ENCODE measurements at regions not wholly inside any gene's neighbourhood (a gene's known extent, or its start where the extent isn't known, plus 50 kb on each side); places are given as distances from the start of the nearest gene placed in this dataset.
A peak's percentile ranks its signal among the peaks of the same experiment; 100 is the strongest.

- no peak for FAIRE-seq
- no peak for DNase-seq (ENCODE audit: insufficient read length, low spot score)
Measured at GRCh38 chr3:72060447-72061034, 275.6 kb upstream of the PROK2 start.

GRCh38 chr3:72058493-72059081 lies 273.6 kb upstream of the PROK2 start:
- no peak for DNase-seq (ENCODE audit: insufficient read length, low spot score)
- no peak for FAIRE-seq

DNA sequence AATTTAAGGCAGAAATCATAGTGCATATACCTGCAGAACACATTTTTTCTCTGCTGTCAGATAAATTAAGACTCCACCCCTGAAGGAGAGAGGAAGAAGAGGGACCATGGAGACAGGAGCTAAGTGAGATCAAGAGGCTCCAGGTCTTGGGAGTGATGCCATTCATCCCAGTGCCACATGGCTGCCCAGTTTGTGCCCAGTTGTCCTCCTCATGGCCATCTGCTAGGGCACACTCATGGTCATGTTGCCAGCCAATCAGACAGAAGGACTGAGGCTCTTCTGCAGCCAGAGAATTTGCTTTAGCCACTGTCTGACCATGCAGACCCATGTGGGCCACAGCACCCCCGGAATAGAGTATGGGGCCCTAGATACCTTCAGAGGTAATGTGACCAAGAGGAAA lies 270.5 kb upstream of the PROK2 start:
- FAIRE-seq (no peak), DNase-seq (ENCODE audit: insufficient read length, low spot score) (no peak)

- DNase-seq (ENCODE audit: insufficient read length, low spot score) (no peak), FAIRE-seq (no peak)
Measured at GRCh38 chr3:72054976-72055375, 270.0 kb upstream of the PROK2 start.

GRCh38 chr3:72052841-72053409 lies 268.0 kb upstream of the PROK2 start:
- DNase-seq (ENCODE audit: insufficient read length, low spot score) (no peak), FAIRE-seq (no peak)

DNA sequence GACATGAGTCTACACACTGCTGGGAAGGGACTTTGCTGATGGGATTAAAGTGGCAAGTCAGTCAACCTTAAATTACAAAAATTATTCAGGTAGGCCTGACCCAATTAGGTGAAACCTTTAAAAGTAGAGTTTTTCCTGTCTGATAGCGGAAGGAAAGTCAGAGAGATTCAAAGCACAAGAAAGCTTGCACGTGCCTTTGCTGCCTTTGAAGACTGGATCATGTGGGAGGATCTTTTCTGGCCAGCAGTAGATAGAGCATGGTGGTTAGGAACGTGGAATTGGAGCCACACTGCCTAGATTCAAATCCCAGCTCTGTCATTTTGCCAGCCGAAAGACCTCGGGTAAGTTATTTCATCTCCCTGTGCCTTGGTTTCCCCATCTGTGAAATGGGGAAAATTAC lies 265.8 kb upstream of the PROK2 start:
- FAIRE-seq, result no peak
- no peak for DNase-seq (ENCODE audit: insufficient read length, low spot score)

- FAIRE-seq (no peak), DNase-seq (ENCODE audit: insufficient read length, low spot score) (no peak)
Measured at GRCh38 chr3:72050048-72050632, 265.2 kb upstream of the PROK2 start.

- FAIRE-seq (no peak), DNase-seq (ENCODE audit: insufficient read length, low spot score) (no peak)
Measured at GRCh38 chr3:72049300-72049699, 264.4 kb upstream of the PROK2 start.

- DNase-seq (ENCODE audit: insufficient read length, low spot score), result no peak
- FAIRE-seq, result no peak
Measured at GRCh38 chr3:72048873-72049272, 263.9 kb upstream of the PROK2 start.

DNA sequence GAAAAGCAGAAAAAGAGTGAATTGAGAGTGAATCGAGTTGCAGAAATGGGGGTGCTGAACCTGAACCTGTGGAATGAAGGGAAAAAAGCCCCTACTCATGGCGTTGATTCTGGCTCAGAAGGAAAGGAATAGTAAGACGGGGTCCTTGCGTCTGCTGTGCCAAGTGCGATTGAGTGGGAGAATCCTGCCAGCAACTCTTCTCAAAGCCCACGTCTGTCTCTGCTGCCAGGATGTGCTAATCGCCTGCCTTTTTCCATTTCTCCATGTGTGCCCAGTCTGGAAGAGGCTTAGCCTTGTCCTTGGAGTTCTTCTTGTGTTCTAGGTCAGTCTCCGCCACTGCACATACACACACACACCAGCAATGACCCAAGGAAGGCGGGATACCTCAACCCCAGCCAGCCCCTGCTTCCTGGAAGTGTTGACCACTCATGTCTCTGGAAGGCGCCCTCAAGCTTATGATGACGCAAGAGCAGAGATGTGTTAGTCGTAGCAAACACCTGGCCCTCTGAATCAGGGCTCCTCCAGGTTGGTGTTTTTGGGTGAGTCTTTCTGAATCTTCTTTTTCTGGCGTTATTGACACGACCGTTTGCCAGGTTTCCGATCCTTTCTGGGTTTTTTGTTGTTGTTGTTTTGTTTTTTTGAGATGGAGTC lies 262.4 kb upstream of the PROK2 start:
- FAIRE-seq (no peak), DNase-seq (ENCODE audit: insufficient read length, low spot score) (no peak)

- no peak for FAIRE-seq
Measured at GRCh38 chr3:72044231-72044855, 259.4 kb upstream of the PROK2 start.

GRCh38 chr3:72043204-72044133 lies 258.5 kb upstream of the PROK2 start:
- FAIRE-seq (no peak), DNase-seq (ENCODE audit: insufficient read length, low spot score) (no peak)

More at GRCh38 chr3:72044231-72044855, 259.4 kb upstream of the PROK2 start:
- no peak for DNase-seq (ENCODE audit: insufficient read length, low spot score)

- FAIRE-seq (no peak), DNase-seq (ENCODE audit: insufficient read length, low spot score) (no peak)
Measured at GRCh38 chr3:72042397-72043203, 257.7 kb upstream of the PROK2 start.

- no peak for DNase-seq (ENCODE audit: insufficient read length, low spot score)
- no peak for FAIRE-seq
Measured at GRCh38 chr3:72041511-72041910, 256.6 kb upstream of the PROK2 start.

GRCh38 chr3:72041076-72041475 lies 256.1 kb upstream of the PROK2 start:
- no peak for DNase-seq (ENCODE audit: insufficient read length, low spot score)
- FAIRE-seq, result no peak

DNA sequence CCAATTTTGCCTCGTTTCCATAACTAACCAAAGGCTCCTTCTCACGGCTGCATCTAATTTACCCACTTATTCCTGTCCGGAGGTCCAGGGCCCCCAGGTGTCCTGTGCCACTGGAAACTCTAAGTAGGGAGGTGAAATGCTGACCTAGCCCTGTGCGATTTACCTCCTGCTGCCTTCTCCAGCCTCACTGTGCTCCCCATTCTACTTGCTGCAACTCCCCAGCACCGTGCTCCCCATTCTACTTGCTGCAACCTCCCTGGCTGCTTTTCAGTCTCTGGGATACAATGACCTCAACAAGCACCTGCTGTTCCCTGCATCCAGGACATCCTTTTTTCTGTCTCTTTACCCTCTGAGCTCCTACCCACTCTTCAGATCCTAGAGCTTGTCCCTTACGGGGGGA lies 254.7 kb upstream of the PROK2 start:
- no peak for FAIRE-seq

GRCh38 chr3:72036899-72037298 lies 252.0 kb upstream of the PROK2 start:
- DNase-seq (ENCODE audit: insufficient read length, low spot score), result no peak
- no peak for FAIRE-seq

More for the DNA sequence above, 254.7 kb upstream of the PROK2 start:
- no peak for DNase-seq (ENCODE audit: insufficient read length, low spot score)

GRCh38 chr3:72035606-72036005 lies 250.7 kb upstream of the PROK2 start:
- FAIRE-seq (no peak), DNase-seq (ENCODE audit: insufficient read length, low spot score) (no peak)

GRCh38 chr3:72034986-72035385 lies 250.0 kb upstream of the PROK2 start:
- no peak for DNase-seq (ENCODE audit: insufficient read length, low spot score)
- FAIRE-seq, result peak; percentile 13

Measured in HTR-8/SVneo (cell line).